ENCODE measurements at regions not wholly inside any gene's neighbourhood (a gene's known extent, or its start where the extent isn't known, plus 50 kb on each side); places are given as distances from the start of the nearest gene placed in this dataset.
"Not testable (repeated sequence)": the region's sequence is repeated elsewhere in the genome, so short reads cannot be mapped to it uniquely, and the experiment has no call there.

DNA sequence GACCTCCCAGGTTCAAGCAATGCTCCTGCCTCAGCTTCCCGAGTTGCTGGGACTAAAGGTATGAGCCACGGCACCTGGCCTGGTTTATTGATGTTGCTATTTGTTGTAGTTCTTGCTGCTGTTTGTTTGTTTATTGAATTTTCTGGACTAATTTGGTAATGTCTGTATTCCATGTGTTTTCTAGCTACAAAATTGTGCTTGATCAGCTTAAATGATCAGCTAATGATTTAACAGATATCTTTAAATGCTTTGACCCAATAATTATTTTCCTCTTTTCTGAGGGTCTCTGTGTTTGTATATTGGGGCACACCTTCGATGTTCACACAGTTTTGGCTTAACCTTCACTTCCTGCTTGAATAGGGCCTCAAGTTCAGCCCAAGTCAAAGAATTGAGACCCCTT lies 488.1 kb upstream of the HTR2C start:
- Histone ChIP-seq H3K9me3 (ENCODE audit: control insufficient read depth, low read length) (peaks cover 26% of the 10 kb centered on the region), H3K4me1 (ENCODE audit: control insufficient read depth, insufficient read depth, low read length) (no peaks in the 10 kb centered on the region), H3K27me3 (replicated peaks; ENCODE audit: control insufficient read depth, insufficient read depth, low read length) (peaks cover 16% of the 10 kb centered on the region), H3K36me3 (ENCODE audit: control insufficient read depth, insufficient read depth, low read length, severe bottlenecking) (no peaks in the 10 kb centered on the region), H3K4me3 (ENCODE audit: low read length) (no peak overlapping the region), H3K9ac (ENCODE audit: low read length) (no peak overlapping the region)
- no peak for DNase-seq (ENCODE audit: low read depth)

DNA sequence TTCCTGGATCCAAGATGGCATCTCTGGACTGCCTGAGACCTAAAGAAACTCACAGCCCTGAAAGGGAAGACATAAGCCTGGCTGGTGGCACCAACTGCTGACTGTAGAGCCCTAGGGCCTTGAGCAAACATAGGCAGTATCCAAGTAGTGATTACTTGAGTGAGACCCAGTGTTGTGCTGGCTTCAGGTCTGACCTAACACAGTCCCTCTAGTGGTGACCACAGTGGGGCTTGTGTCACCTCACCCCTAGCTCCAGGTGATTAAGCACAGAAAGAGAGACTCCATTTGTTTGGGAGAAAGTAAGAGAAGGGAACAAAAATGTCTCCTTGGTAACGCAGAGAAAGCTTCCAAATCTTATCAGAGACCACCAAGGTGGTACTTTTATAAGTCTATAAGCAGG lies 496.3 kb upstream of the HTR2C start:
- Histone ChIP-seq H3K4me1 (ENCODE audit: control insufficient read depth, insufficient read depth, low read length) (no peaks in the 10 kb centered on the region), H3K36me3 (ENCODE audit: control insufficient read depth, insufficient read depth, low read length, severe bottlenecking) (no peaks in the 10 kb centered on the region), H3K4me3 (ENCODE audit: low read length) (no peak overlapping the region), H3K27me3 (replicated peaks; ENCODE audit: control insufficient read depth, insufficient read depth, low read length) (no peaks in the 10 kb centered on the region), H3K9ac (ENCODE audit: low read length) (no peak overlapping the region), H3K9me3 (ENCODE audit: control insufficient read depth, low read length) (peaks cover 44% of the 10 kb centered on the region)
- DNase-seq (ENCODE audit: low read depth) = no peak

DNA sequence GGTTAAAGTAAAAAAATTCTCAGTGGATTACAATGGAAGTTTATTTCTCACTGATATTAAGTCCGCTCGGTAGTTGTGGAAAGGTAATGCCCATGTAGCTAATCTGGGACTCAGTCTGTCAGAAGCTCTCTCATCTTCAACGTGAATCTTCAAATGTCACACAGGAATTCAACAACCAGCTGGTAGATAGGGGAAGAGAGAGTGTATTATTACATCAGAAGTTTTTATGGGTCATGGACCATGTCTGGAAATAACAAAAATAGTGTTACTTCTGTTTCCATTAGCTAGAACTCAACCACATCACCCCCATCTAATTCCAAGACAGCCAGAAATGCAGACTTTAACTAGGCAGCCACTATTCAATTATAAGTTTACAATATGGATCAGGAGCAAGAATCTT lies 506.1 kb upstream of the HTR2C start:
- Histone ChIP-seq H3K36me3 (ENCODE audit: control insufficient read depth, insufficient read depth, low read length, severe bottlenecking) (no peaks in the 10 kb centered on the region), H3K9ac (ENCODE audit: low read length) (no peak overlapping the region), H3K9me3 (ENCODE audit: control insufficient read depth, low read length) (no peaks in the 10 kb centered on the region), H3K4me1 (ENCODE audit: control insufficient read depth, insufficient read depth, low read length) (no peaks in the 10 kb centered on the region), H3K4me3 (ENCODE audit: low read length) (no peak overlapping the region), H3K27me3 (replicated peaks; ENCODE audit: control insufficient read depth, insufficient read depth, low read length) (peaks cover 4% of the 10 kb centered on the region)
- DNase-seq (ENCODE audit: low read depth) = no peak

DNA sequence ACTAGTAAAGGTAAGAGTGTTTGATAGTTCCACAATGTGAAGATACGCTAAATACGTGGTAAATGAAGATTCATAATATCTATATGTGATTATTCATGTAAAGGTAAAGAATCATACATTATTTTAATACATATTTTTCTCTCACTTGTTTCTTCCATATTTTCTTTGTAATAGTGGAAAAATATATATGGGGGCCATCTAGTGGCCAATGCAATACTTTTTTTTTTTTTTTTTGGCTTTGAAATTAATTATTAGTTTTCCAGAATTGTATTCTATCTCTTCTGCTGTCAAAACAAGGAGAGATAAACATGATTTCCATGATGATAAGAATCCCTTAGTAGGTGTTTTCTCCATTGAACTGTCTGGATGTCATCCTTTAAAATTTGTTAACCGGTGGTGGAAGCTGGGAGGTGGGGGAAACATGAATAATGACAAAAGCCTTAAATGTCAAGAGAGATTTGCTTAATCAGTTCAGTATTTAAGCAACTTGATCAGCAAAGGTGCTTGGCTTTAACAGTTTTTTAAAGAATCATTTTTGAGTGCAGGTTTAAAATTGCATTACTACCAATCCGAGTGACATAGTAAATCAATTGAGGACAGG lies 508.7 kb upstream of the HTR2C start:
- H3K36me3 ChIP-seq (ENCODE audit: control insufficient read depth, insufficient read depth, low read length, severe bottlenecking) = no peaks in the 10 kb centered on the region
- peaks cover 4% of the 10 kb centered on the region for H3K9me3 ChIP-seq (ENCODE audit: control insufficient read depth, low read length)
- peak; percentile 22 for DNase-seq (ENCODE audit: low read depth)
- H3K4me3 ChIP-seq (ENCODE audit: low read length) = no peak overlapping the region
- no peaks in the 10 kb centered on the region for H3K4me1 ChIP-seq (ENCODE audit: control insufficient read depth, insufficient read depth, low read length)
- no peak overlapping the region for H3K9ac ChIP-seq (ENCODE audit: low read length)
- H3K27me3 ChIP-seq (replicated peaks; ENCODE audit: control insufficient read depth, insufficient read depth, low read length) = peaks cover 4% of the 10 kb centered on the region

DNA sequence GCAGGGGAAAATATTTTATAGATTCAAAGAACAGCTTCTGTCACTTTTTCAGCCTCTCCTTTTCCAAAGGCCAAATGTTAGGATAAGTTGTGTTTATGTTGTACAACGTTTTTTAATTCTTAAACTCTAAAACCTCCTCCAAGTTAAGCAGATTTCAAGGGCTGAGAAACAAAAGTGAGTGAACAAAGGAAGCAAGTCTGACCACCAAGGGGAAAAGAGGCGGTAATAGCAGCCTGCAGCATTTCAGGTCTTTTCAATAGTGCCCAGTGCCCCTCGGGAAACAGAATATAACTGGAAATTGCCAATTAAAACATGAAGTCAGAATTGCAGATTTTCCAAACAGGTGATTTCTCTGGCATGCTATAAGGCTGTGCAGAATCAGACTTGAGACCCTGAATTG lies 510.0 kb upstream of the HTR2C start:
- H3K4me3 ChIP-seq (ENCODE audit: low read length) = no peak overlapping the region
- no peak overlapping the region for H3K9ac ChIP-seq (ENCODE audit: low read length)
- H3K4me1 ChIP-seq (ENCODE audit: control insufficient read depth, insufficient read depth, low read length) = no peaks in the 10 kb centered on the region
- H3K36me3 ChIP-seq (ENCODE audit: control insufficient read depth, insufficient read depth, low read length, severe bottlenecking) = no peaks in the 10 kb centered on the region
- H3K27me3 ChIP-seq (replicated peaks; ENCODE audit: control insufficient read depth, insufficient read depth, low read length) = peaks cover 4% of the 10 kb centered on the region
- H3K9me3 ChIP-seq (ENCODE audit: control insufficient read depth, low read length) = peaks cover 4% of the 10 kb centered on the region
- DNase-seq (ENCODE audit: low read depth) = no peak

DNA sequence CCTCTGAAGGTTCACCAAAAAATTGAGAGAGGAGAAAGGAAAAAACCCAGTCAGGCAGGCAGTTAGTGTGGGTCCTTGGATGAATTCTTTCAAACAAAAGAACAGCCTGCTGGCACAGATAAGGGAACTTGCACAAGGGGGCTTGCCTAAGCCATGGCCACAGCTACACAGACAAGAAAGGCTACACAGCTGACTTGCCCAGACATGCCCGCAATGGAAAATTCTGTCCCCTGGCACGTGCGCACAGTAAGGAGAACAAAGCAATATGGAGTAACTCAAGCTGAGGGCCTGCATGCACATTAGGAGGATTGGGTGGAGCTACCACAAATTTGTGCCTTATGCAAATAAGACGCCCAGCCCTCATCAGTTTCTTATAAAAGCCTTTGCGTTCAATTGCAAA lies 512.5 kb upstream of the HTR2C start:
- H3K36me3 ChIP-seq (ENCODE audit: control insufficient read depth, insufficient read depth, low read length, severe bottlenecking) = no peaks in the 10 kb centered on the region
- peaks cover 4% of the 10 kb centered on the region for H3K9me3 ChIP-seq (ENCODE audit: control insufficient read depth, low read length)
- no peak for DNase-seq (ENCODE audit: low read depth)
- no peak overlapping the region for H3K4me3 ChIP-seq (ENCODE audit: low read length)
- H3K9ac ChIP-seq (ENCODE audit: low read length) = no peak overlapping the region
- H3K4me1 ChIP-seq (ENCODE audit: control insufficient read depth, insufficient read depth, low read length) = no peaks in the 10 kb centered on the region
- peaks cover 4% of the 10 kb centered on the region for H3K27me3 ChIP-seq (replicated peaks; ENCODE audit: control insufficient read depth, insufficient read depth, low read length)

DNA sequence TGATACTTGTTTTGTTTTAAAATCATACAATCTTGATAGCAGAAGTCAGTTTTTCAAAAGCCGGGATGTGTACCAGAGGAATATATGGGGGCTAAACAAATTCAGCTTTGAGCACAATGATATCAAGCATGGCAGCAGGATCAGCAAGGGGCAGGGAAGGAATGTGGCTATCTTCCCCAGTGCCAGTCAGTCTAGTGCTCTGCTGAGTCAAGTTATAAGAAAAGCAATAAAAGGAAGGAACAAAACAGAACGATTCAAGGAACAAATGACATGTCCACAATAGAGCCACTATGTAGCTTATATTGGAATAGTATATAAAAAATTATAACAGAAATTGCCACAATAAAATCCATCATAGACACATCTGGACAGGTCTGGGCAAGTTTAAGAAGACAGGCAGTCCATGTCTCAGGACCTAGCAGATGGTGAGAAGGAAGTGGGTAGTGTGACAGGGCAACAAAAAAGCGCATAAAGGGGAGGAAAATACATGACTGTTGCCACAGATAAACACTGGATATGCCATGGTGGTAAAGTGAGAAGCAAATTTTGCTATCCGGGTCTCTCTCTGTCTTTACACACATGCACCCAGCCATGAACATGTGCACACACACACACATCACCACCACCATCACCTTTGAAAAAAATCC lies 518.2 kb upstream of the HTR2C start:
- Histone ChIP-seq H3K9ac (ENCODE audit: low read length) (no peak overlapping the region), H3K27me3 (replicated peaks; ENCODE audit: control insufficient read depth, insufficient read depth, low read length) (peaks cover 7% of the 10 kb centered on the region), H3K4me3 (ENCODE audit: low read length) (no peak overlapping the region), H3K4me1 (ENCODE audit: control insufficient read depth, insufficient read depth, low read length) (no peaks in the 10 kb centered on the region), H3K36me3 (ENCODE audit: control insufficient read depth, insufficient read depth, low read length, severe bottlenecking) (no peaks in the 10 kb centered on the region), H3K9me3 (ENCODE audit: control insufficient read depth, low read length) (no peaks in the 10 kb centered on the region)
- DNase-seq (ENCODE audit: low read depth) = no peak

DNA sequence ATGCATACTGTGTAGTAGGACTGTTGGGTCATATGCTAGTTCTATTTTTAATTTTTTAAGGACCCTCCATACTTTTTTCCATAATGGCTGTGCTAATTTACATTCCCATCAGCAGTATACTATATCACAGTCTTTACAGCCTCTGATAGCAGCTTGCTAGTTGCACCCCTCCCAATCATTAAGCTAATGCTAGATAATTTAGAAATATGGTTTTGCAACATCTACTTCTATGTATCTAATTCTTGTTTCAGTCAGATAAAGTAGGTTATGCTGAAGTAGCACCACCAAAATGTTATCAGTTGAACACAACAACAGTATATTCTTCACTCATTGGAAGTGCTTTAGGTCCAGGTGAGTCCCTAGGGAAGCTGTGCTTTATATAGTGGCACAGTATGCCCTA lies 522.7 kb upstream of the HTR2C start:
- Histone ChIP-seq H3K9me3 (ENCODE audit: control insufficient read depth, low read length) (no peaks in the 10 kb centered on the region), H3K4me1 (ENCODE audit: control insufficient read depth, insufficient read depth, low read length) (no peaks in the 10 kb centered on the region), H3K36me3 (ENCODE audit: control insufficient read depth, insufficient read depth, low read length, severe bottlenecking) (no peaks in the 10 kb centered on the region), H3K9ac (ENCODE audit: low read length) (no peak overlapping the region), H3K27me3 (replicated peaks; ENCODE audit: control insufficient read depth, insufficient read depth, low read length) (peaks cover 7% of the 10 kb centered on the region), H3K4me3 (ENCODE audit: low read length) (no peak overlapping the region)
- DNase-seq (ENCODE audit: low read depth) = no peak

DNA sequence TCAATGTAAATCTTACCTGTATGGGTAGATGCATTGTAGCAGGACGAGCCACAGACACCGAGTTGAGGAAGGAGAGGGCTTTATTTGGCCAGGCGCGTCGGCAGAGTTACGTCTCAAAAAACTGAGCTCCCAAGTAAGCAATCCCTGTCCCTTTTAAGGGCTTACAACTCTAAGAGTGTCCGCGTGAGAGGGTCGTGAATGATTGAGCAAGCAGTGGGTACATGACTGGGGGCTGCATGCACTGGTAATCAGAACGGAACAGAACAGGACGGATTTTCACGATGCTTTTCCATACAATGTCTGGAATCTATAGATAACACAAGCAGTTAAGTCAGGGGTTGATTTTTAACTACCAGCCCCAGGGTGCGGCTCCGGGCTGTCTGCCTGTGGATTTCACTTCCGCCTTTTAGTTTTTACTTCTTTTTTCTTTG lies 524.9 kb upstream of the HTR2C start:
- Histone ChIP-seq H3K36me3 (ENCODE audit: control insufficient read depth, insufficient read depth, low read length, severe bottlenecking) (no peaks in the 10 kb centered on the region), H3K9ac (ENCODE audit: low read length) (no peak overlapping the region), H3K4me3 (ENCODE audit: low read length) (no peak overlapping the region), H3K9me3 (ENCODE audit: control insufficient read depth, low read length) (no peaks in the 10 kb centered on the region), H3K27me3 (replicated peaks; ENCODE audit: control insufficient read depth, insufficient read depth, low read length) (peaks cover 8% of the 10 kb centered on the region), H3K4me1 (ENCODE audit: control insufficient read depth, insufficient read depth, low read length) (no peaks in the 10 kb centered on the region)
- no peak for DNase-seq (ENCODE audit: low read depth)

DNA sequence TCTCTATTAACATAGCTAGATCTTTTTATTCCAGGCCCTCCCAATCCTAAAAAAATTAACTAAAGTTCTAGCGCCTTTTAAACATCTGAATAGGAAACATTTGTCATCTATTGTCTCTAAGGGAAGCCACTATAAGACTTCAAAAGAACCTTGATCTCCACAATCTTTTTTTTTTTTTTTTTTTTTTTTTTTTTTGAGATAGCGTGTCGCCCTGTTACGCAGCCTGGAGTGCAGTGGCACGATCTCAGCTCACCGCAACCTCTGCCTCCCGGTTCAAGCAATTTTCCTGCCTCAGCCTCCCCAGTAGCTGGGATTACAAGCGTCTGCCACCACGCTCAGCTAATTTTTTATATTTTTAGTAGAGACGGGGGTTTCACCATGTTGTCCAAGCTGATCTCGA lies 526.5 kb upstream of the HTR2C start:
- not testable (repeated sequence) for H3K4me1 ChIP-seq (ENCODE audit: control insufficient read depth, insufficient read depth, low read length); H3K36me3 ChIP-seq (ENCODE audit: control insufficient read depth, insufficient read depth, low read length, severe bottlenecking); H3K9ac ChIP-seq (ENCODE audit: low read length); H3K4me3 ChIP-seq (ENCODE audit: low read length); H3K9me3 ChIP-seq (ENCODE audit: control insufficient read depth, low read length); DNase-seq (ENCODE audit: low read depth); H3K27me3 ChIP-seq (replicated peaks; ENCODE audit: control insufficient read depth, insufficient read depth, low read length)

DNA sequence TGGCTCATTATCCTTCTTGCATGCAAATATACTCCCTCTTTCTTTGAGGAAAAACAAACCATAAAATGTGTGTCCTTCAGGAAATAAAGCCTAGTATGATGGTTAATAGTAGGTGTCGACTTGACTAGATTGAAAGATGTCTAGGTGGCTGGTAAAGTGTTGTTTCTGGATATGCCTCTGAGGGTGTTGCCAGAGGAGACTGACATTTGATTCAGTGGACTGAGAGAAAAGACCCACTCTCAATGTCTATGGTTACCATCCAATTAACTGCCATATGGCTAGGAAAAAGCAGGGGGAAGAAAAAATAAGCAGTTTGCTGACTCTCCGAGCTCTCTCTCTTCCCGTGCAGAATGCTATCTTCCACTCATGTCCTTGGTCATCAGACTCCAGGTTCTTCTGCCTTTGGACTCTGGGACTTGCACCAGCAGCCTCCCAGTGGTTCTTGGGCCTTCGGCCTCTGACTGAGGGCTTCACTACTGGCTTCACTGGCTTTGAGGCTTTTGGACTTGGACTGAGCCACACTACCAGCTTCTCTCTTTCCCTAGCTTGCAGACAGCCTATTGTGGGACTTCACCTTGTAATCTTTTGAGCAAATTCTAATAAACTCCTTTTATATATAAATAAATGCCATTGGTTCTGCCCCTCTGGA lies 532.1 kb upstream of the HTR2C start:
- no peaks in the 10 kb centered on the region for H3K4me1 ChIP-seq (ENCODE audit: control insufficient read depth, insufficient read depth, low read length)
- H3K27me3 ChIP-seq (replicated peaks; ENCODE audit: control insufficient read depth, insufficient read depth, low read length) = peaks cover 5% of the 10 kb centered on the region
- H3K4me3 ChIP-seq (ENCODE audit: low read length) = no peak overlapping the region
- H3K9ac ChIP-seq (ENCODE audit: low read length) = no peak overlapping the region
- DNase-seq (ENCODE audit: low read depth) = no peak
- no peaks in the 10 kb centered on the region for H3K9me3 ChIP-seq (ENCODE audit: control insufficient read depth, low read length)
- H3K36me3 ChIP-seq (ENCODE audit: control insufficient read depth, insufficient read depth, low read length, severe bottlenecking) = no peaks in the 10 kb centered on the region
